Renal pelvis (tissue), 1 donor: ENCODE measurements at regions not wholly inside any gene's neighbourhood (a gene's known extent, or its start where the extent isn't known, plus 50 kb on each side); places are given as distances from the start of the nearest gene placed in this dataset.

Experiments
- DNase-seq: peaks from one replicate; pipeline ENCODE4 v3.0.0-alpha.2; 2013

DNA sequence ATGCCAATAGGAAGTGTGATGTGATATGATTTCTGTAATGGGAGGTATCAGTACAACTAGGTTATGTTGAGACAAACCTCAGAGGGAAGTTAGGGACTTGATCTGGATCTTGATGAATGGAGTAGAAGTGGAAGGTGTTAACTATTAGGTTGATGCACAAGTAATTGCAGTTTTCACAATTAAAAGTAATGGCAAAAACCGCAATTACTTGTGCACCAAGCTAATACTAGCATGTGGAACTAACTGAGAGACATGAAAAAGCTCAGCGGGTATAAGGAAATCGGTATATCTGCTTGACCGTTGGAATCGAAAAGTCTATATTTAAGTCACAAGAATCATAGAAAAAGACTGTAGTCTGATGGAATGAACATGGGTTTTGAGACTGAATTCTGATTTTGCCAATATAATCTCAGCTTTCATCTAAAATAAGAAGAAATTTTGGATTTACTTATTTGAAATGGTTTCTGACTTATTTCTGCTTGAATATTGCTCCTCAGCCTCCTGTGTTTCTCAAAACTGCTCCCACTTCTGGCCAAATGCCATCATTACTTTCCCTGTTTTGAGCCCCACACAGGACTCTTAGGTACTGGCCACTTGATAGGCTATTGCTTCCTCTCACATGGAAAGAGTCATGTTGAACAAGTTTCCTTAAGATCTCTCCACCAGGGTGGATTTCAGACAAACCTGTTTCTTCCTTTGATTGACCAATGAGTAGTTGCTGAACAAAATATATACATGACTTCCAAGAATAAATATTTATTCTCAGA, 271.5 kb upstream of the COL8A1 start:
- DNase-seq: no peak

GRCh38 chr3:99365979-99366378, 272.4 kb upstream of the COL8A1 start:
- DNase-seq: no peak

- DNase-seq: no peak
Measured at GRCh38 chr3:99365396-99365795, 273.0 kb upstream of the COL8A1 start.

DNA sequence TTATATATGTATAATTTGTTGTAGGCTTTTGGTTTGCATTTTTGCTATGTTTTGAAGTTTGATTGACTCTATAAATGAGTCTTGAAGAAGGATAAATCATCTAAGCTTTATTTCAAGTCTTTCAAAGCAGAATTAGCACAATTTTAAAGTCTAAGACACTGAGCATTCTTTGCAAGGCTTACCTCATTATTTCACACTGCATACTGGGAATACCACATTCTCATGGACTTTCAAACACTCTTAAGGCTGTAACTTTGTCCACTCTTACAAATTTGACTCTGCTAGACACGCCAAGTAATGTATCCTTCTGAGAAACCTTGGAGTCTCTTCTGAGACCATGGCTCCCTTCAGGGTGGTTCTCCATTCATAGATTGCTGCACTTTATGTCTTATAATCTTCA, 281.3 kb upstream of the COL8A1 start:
- peak; percentile 3 for DNase-seq

DNA sequence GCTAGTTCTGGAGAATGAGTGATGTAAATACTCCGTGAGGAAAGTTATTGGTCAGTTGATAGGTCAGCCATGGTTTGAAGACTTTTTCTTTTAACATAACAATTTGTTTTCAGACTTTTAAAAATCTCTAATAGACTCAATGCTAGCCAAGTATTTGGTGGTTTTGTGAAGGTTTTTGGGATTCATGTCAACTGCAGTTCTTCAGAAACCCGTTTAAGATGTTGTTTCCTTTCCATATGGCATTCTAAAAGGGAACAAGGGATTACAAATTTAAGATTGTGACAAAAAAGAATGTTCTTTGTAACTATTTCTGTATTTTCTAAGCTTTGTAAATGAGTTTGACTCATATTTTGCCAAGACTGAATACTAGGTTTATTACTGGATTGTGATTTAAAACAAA, 281.7 kb upstream of the COL8A1 start:
- peak; percentile 15 for DNase-seq

DNA sequence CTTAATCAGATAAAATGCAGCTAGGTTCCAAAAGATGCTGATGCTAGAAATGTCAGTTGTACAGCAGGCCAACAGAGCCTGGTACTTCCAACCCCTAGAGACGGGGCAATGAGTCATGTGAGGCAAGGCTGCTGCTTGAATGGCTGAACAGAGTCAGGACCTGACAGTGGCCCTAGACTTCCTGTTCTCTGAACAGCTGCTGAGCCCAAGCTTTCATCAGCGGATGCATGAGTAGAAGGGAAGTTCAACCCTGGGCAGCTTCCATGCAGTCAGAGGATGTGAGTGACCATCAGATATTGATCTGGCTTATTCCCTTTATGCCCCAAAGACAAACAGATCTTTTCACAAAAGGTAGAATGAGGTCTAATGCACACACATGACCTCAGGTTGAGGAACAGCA, 282.9 kb upstream of the COL8A1 start:
- DNase-seq: no peak

DNA sequence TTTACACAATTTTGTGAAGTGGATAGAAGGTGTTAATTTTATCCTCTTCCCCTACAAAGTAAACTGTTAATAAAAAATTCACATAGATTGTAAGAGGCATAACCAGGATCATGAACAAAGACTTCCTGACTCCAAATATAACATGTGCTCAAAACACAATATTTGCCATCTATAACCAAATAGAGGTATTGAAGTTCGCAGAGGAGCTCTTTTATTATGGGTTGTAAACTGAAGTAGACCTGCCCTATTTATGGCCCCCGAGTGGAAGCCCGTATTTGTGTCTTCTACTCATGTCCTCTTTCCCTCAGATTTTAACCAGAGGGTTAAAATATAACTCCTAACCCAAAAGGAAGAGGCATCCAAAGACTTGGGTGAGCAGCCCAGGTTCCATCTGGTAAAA, 285.6 kb upstream of the COL8A1 start:
- DNase-seq: no peak

- DNase-seq: no peak
Measured at GRCh38 chr3:99351122-99351521, 287.3 kb upstream of the COL8A1 start.

DNA sequence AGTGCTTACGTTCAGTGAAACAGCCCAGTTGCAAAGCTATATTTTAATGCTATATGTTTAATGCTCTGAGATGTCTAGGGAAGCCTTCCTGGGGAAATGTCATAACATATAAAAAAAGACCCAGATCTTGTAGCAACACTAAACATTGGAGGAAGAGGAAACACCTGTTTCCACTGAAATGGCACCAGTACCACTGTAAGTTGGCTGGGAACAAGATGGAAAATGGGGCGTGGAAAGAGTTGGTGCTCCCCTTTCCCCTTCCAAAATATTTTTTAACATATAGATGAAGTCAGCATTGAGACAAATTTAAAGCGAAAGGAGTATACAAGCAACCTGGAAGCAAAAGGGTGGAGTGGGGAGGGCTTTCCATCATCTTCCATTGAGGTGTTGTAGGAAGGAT, 289.9 kb upstream of the COL8A1 start:
- no peak for DNase-seq

- DNase-seq: no peak
Measured at GRCh38 chr3:99344216-99344615, 294.2 kb upstream of the COL8A1 start.

DNA sequence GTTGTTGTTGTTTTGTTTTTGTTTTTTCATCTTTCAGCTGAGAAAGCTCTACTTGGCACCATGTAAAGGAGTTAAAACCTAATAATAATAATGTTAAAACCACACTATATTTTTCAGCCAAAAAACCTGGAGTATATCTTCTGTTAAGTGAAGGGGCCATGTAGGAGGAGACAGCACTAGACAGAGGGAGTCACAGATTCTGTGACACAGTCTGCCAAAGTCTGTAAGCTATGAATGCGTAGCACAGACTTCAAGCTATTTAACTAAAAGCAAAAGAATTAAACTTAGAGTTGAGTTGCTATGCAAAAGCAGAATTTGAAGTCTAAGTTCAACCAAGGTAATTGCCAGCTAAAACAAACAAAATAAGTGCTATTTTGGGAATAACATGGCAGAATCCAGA, 296.0 kb upstream of the COL8A1 start:
- DNase-seq: no peak

- DNase-seq: no peak
Measured at GRCh38 chr3:99339222-99339621, 299.2 kb upstream of the COL8A1 start.

GRCh38 chr3:99332718-99333117, 305.7 kb upstream of the COL8A1 start:
- DNase-seq: no peak

GRCh38 chr3:99332276-99332675, 306.1 kb upstream of the COL8A1 start:
- no peak for DNase-seq

- DNase-seq: no peak
Measured at GRCh38 chr3:99330924-99331532, 307.4 kb upstream of the COL8A1 start.

DNA sequence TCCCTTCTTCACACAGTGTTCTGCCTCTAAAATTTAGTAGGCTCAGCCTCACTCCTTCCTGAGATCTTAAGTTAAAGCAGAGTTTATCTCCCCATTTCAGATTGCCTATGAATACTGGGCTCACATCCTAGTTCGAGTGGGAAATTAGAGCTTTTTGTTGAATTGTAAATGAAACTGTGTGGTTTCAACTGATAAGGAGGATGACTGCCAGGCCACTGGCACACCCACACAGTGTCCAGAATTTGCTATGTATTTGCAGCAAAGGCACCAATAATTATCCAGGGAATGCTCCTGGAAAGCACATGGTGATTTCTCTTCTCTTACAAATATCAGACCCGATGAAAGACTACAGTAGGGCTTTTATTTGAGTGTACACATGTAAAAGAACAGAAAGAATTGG, 308.1 kb upstream of the COL8A1 start:
- no peak for DNase-seq

- no peak for DNase-seq
Measured at GRCh38 chr3:99325402-99325801, 313.0 kb upstream of the COL8A1 start.

GRCh38 chr3:99324636-99325203, 313.7 kb upstream of the COL8A1 start:
- no peak for DNase-seq

GRCh38 chr3:99323940-99324339, 314.5 kb upstream of the COL8A1 start:
- DNase-seq: no peak

DNA sequence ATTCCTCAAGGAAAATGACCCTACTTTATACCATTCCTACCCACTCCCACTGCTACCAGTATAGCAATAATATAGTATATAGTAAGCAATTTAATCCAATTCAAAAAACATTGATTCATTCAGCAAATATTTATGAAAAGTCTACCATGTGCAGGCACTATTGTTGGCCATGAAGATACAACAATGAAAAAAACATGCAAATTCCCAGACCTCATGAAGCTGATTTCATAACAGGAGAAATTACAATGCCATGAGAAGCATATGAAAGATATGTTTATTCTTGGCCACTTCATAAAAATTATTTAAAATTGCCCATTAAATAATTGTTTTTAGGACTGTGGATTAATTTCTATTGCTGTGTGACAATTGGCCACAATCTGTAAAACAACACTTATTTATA, 315.8 kb upstream of the COL8A1 start:
- DNase-seq: no peak

GRCh38 chr3:99321261-99321660, 317.1 kb upstream of the COL8A1 start:
- no peak for DNase-seq

- no peak for DNase-seq
Measured at GRCh38 chr3:99319961-99320360, 318.4 kb upstream of the COL8A1 start.

GRCh38 chr3:99319450-99319849, 318.9 kb upstream of the COL8A1 start:
- no peak for DNase-seq

- peak; percentile 38 for DNase-seq
Measured at GRCh38 chr3:99317201-99317600, 321.2 kb upstream of the COL8A1 start.
